CD14-positive monocyte (primary cell): ENCODE measurements at regions not wholly inside any gene's neighbourhood (a gene's known extent, or its start where the extent isn't known, plus 50 kb on each side); places are given as distances from the start of the nearest gene placed in this dataset.

ENCODE experiments used
- DNase-seq, 3 donors: peaks; one replicate each; pipeline ENCODE4 v3.0.0-alpha.2; 2011 to 2022
- H2AFZ ChIP-seq: 2 replicates; pipeline ENCODE4 v1.6.0; 2012; ENCODE audit warnings: mild to moderate bottlenecking, low read depth, low read length, inconsistent platforms; ENCODE audit not compliant: insufficient read depth, poor library complexity, severe bottlenecking
- H3K27ac ChIP-seq, 2 donors: 1 replicate in 1 of 2; 2 replicates in 1 of 2; pipeline ENCODE4 v1.5.1; 2012 to 2013; ENCODE audit warnings: low read length in 2 of 2, control low read depth in 1 of 2, inconsistent platforms in 1 of 2, low read depth in 1 of 2, mild to moderate bottlenecking in 1 of 2
- H3K27me3 ChIP-seq, 2 donors: one replicate each; pipeline versions ENCODE4 v1.6.0 to v1.6.1; 2011 to 2013; ENCODE audit warnings: low read length in 2 of 2; ENCODE audit not compliant: control insufficient read depth in 2 of 2, insufficient read depth in 2 of 2
- H3K36me3 ChIP-seq, 2 donors: replicated peaks in 1 of 2; 1 replicate in 1 of 2; 2 replicates in 1 of 2; pipeline versions ENCODE4 v1.5.1 to v1.6.1; 2012 to 2013; ENCODE audit warnings: low read length in 2 of 2, control low read depth in 1 of 2, inconsistent platforms in 1 of 2, mild to moderate bottlenecking in 1 of 2; ENCODE audit not compliant: insufficient read depth in 2 of 2, control insufficient read depth in 1 of 2
- H3K4me1 ChIP-seq, 2 donors: 1 replicate in 1 of 2; 2 replicates in 1 of 2; pipeline versions ENCODE4 v1.5.1 to v1.6.1; 2012 to 2013; ENCODE audit warnings: low read length in 2 of 2, control low read depth in 1 of 2, inconsistent platforms in 1 of 2, mild to moderate bottlenecking in 1 of 2, moderate library complexity in 1 of 2; ENCODE audit not compliant: insufficient read depth in 2 of 2, control insufficient read depth in 1 of 2
- H3K4me2 ChIP-seq: replicated peaks from 2 replicates; pipeline ENCODE3; 2012; ENCODE audit warnings: low read length, moderate library complexity, mild to moderate bottlenecking; ENCODE audit not compliant: poor library complexity, severe bottlenecking; ENCODE audit errors: extremely low read depth
- H3K4me3 ChIP-seq, 3 experiments: fragments of 200-600 bp in 1 of 3; sonication (generic) in 1 of 3; replicated peaks in 1 of 3; 1 replicate in 2 of 3; 2 replicates in 1 of 3; pipeline ENCODE4 v1.5.1; 2011 to 2013; ENCODE audit warnings: low read length in 3 of 3, mild to moderate bottlenecking in 3 of 3, control low read depth in 2 of 3, low read depth in 2 of 3, inconsistent platforms in 1 of 3, moderate library complexity in 1 of 3
- H3K79me2 ChIP-seq: 2 replicates; pipeline ENCODE4 v1.6.0; 2012; ENCODE audit warnings: mild to moderate bottlenecking, control low read depth, inconsistent platforms, low read length, moderate library complexity; ENCODE audit not compliant: insufficient read depth
- H3K9ac ChIP-seq: 2 replicates; pipeline ENCODE4 v1.6.0; 2017; ENCODE audit warnings: low read length, mild to moderate bottlenecking; ENCODE audit not compliant: insufficient read depth, poor library complexity, severe bottlenecking
- H3K9me3 ChIP-seq, 2 donors: replicated peaks in 1 of 2; 1 replicate in 1 of 2; 2 replicates in 1 of 2; pipeline versions ENCODE4 v1.5.1 to v1.6.1; 2012 to 2013; ENCODE audit warnings: low read length in 2 of 2, control low read depth in 1 of 2; ENCODE audit not compliant: control insufficient read depth in 1 of 2, insufficient read depth in 1 of 2
- H4K20me1 ChIP-seq: 2 replicates; pipeline ENCODE4 v1.6.0; 2012; ENCODE audit warnings: mild to moderate bottlenecking, low read length, control low read depth, moderate library complexity; ENCODE audit not compliant: insufficient read depth
- H3K27ac Mint-ChIP-seq, 7 donors: one replicate each; pipeline ENCODE4 v1.8.0; 2020; ENCODE audit warnings: mild to moderate bottlenecking in 7 of 7, mixed read lengths in 7 of 7, moderate library complexity in 6 of 7, inconsistent platforms in 2 of 7
- H3K27me3 Mint-ChIP-seq, 3 donors: one replicate each; pipeline ENCODE4 v1.8.0; 2021 to 2022; ENCODE audit warnings: low read depth in 3 of 3, mild to moderate bottlenecking in 3 of 3, mixed read lengths in 3 of 3, moderate library complexity in 3 of 3, inconsistent platforms in 1 of 3
- H3K36me3 Mint-ChIP-seq, 2 donors: one replicate each; pipeline ENCODE4 v1.8.0; 2020; ENCODE audit warnings: mixed read lengths in 2 of 2, inconsistent platforms in 1 of 2, mild to moderate bottlenecking in 1 of 2
- H3K4me1 Mint-ChIP-seq: one replicate; pipeline ENCODE4 v1.8.0; 2020; ENCODE audit warnings: mild to moderate bottlenecking, mixed read lengths
- H3K4me3 Mint-ChIP-seq, 2 donors: one replicate each; pipeline ENCODE4 v1.8.0; 2020; ENCODE audit warnings: mild to moderate bottlenecking in 2 of 2, mixed read lengths in 2 of 2, moderate library complexity in 1 of 2
- H3K9me3 Mint-ChIP-seq, 7 donors: one replicate each; pipeline ENCODE4 v1.8.0; 2020 to 2022; ENCODE audit warnings: mixed read lengths in 7 of 7, mild to moderate bottlenecking in 6 of 7, moderate library complexity in 6 of 7, inconsistent platforms in 2 of 7
- WGBS: methylation state at CpG from one replicate; pipeline ENCODE4 v1.1.5; 2013; ENCODE audit warnings: missing lambda C conversion rate; ENCODE audit not compliant: insufficient coverage; 5-methylcytosine and 5-hydroxymethylcytosine counted together
- intact Hi-C, 2 donors: fragments of 100-400 bp; cut with micrococcal nuclease; formaldehyde crosslinking; loops; one replicate each; pipeline versions ENCODE4 v1.15.0 to v1.15.1; 2023
- TF ChIP-seq, protein P1 (sequence below): fragments of 200-600 bp; IDR thresholded peaks from one replicate; pipeline ENCODE4 v1.8.0; 2022; ENCODE audit warnings: antibody characterized with exemption, mild to moderate bottlenecking

DNA sequence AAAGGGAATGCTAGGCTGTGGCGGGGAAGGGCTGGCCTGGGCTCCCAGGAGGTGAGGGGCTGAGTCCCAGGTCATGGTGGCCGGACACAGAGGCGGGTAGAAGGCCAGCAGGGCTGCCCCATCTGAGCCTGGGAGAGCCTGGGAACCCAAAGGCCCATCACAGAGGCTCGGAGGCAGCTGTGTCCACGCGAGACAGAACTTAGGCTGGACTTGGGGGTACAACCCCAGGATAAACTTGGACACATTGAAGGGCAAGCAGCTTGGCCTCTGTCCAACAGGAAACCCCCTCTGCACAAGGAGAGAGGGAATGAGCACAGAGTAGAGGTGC is 95.9 kb downstream of the ZFP36L2 start:
- DNase-seq, result no peak
- no peaks in the 10 kb centered on the region for H3K27me3 ChIP-seq
- peak overlapping the region; percentile 68 for H3K4me2 ChIP-seq
- H3K4me3 ChIP-seq, result peak overlapping the region in 2 of 3 experiments; percentile 6 to 65
- peak overlapping the region; percentile 44 for H3K9ac ChIP-seq
- TF ChIP-seq, protein P1, sequence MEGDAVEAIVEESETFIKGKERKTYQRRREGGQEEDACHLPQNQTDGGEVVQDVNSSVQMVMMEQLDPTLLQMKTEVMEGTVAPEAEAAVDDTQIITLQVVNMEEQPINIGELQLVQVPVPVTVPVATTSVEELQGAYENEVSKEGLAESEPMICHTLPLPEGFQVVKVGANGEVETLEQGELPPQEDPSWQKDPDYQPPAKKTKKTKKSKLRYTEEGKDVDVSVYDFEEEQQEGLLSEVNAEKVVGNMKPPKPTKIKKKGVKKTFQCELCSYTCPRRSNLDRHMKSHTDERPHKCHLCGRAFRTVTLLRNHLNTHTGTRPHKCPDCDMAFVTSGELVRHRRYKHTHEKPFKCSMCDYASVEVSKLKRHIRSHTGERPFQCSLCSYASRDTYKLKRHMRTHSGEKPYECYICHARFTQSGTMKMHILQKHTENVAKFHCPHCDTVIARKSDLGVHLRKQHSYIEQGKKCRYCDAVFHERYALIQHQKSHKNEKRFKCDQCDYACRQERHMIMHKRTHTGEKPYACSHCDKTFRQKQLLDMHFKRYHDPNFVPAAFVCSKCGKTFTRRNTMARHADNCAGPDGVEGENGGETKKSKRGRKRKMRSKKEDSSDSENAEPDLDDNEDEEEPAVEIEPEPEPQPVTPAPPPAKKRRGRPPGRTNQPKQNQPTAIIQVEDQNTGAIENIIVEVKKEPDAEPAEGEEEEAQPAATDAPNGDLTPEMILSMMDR, result no peak
- H3K36me3 ChIP-seq, result no peaks in the 10 kb centered on the region
- H3K9me3 ChIP-seq, result no peaks in the 10 kb centered on the region
- Mint-ChIP-seq H3K27me3 (peaks cover 0 to 2% (median 0%) of the 10 kb centered on the region in 3 donors), H3K4me3 (peak overlapping the region; percentile 68 to 82), H3K36me3 (no peaks in the 10 kb centered on the region), H3K4me1 (peaks cover 98% of the 10 kb centered on the region), H3K27ac (peak overlapping the region; percentile 92 to 99 (median 97)), H3K9me3 (peaks cover 0 to 3% (median 0%) of the 10 kb centered on the region in 7 donors)
- peaks cover 98 to 100% of the 10 kb centered on the region in 2 donors for H3K4me1 ChIP-seq
- 89% methylated on average over 6 of the region's 6 CpGs for WGBS
- intact Hi-C loops, result loop anchor here (5.0 kb wide), 3 partner anchors 33 to 407 kb away; partner anchors contain the start of gene ZFP36L2 (in 1 of the 2)
- peak overlapping the region; percentile 92 to 96 for H3K27ac ChIP-seq
- H2AFZ ChIP-seq, result no peak overlapping the region
- H4K20me1 ChIP-seq, result no peaks in the 10 kb centered on the region
- H3K79me2 ChIP-seq, result peaks cover 18% of the 10 kb centered on the region

DNA sequence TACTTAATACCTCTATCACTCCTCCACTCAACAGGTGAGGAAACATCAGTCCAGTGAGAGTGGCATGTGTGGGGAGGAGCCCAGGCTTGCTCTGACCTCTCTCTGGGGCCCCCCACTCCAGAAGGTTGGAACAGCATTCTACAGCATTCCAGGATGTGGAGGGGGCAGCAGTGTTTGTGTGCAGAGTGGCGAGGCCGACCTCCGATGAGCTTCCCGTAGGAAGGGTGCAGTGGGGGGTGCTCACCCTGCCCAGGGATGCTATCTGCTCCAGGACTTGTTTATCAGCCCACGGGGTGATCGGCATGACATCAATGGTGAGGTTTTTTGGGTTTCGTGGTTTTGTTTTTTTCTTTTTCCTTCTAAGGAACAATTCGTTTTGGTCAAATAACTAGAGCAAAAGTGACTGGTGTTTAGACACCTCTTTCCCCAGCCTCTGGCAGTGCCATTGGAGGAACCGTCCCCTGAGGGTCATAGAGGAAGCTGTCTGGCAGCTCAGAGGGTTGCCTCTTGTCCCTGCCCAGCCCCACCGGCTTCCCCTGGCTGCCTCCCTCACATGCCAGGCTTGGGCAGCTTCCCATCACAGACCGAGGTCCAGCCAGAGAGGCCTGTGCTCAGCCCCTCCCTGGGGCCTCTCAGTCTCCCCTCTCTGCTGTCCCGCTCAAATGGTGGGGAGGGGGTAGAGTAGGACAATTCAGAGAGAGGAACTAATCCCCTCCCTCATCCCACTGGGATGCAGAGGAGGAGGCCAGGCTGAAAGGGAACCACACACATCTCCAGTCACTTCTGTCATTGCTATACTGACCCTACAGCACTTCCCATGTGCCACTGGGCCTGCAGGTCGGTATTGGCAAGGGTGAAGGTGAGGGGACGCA is 96.5 kb downstream of the ZFP36L2 start:
- TF ChIP-seq, protein P1, result no peak
- Mint-ChIP-seq H3K36me3 (no peaks in the 10 kb centered on the region), H3K4me1 (peaks cover 98% of the 10 kb centered on the region), H3K4me3 (peak overlapping the region; percentile 68 to 82), H3K9me3 (peaks cover 0 to 3% (median 0%) of the 10 kb centered on the region in 7 donors), H3K27me3 (peaks cover 0 to 4% (median 0%) of the 10 kb centered on the region in 3 donors), H3K27ac (peak overlapping the region; percentile 92 to 99 (median 97))
- Histone ChIP-seq H2AFZ (no peak overlapping the region), H3K4me1 (peaks cover 98 to 100% of the 10 kb centered on the region in 2 donors), H3K4me2 (peak overlapping the region; percentile 68), H3K4me3 (peak overlapping the region in 1 of 3 experiments; percentile 65), H3K36me3 (no peaks in the 10 kb centered on the region), H4K20me1 (no peaks in the 10 kb centered on the region), H3K9me3 (no peaks in the 10 kb centered on the region), H3K27me3 (no peaks in the 10 kb centered on the region), H3K9ac (peak overlapping the region; percentile 44), H3K27ac (peak overlapping the region; percentile 92 to 96), H3K79me2 (peaks cover 18% of the 10 kb centered on the region)
- intact Hi-C loops, result loop anchor here (2.0 to 10.0 kb wide), 6 partner anchors 33 to 407 kb away; partner anchors contain the start of gene ZFP36L2 (in 1 of the 2)
- DNase-seq, result peak; percentile 72 to 90 (median 77)
- WGBS, result 28% methylated on average over 7 of the region's 14 CpGs
